GM23338 (cell line): ENCODE measurements at regions not wholly inside any gene's neighbourhood (a gene's known extent, or its start where the extent isn't known, plus 50 kb on each side); places are given as distances from the start of the nearest gene placed in this dataset.

Experiments
- ATAC-seq: fragments of 200-7000 bp; cut with Tn5 transposase; 3 replicates; pipeline ENCODE4 v1.9.1; 2020
- DNase-seq: peaks from one replicate; pipeline ENCODE4 v3.0.0-alpha.2; 2015; ENCODE audit warnings: low spot score
- H2AFZ ChIP-seq: fragments of 200-600 bp; sonication (generic); 2 replicates; pipeline ENCODE4 v1.8.0; 2016; ENCODE audit warnings: antibody characterized with exemption, mild to moderate bottlenecking, moderate library complexity
- H3F3A ChIP-seq: fragments of 200-600 bp; sonication (generic); replicated peaks from 2 replicates; pipeline ENCODE4 v1.8.0; 2017; ENCODE audit warnings: antibody characterized with exemption, mixed run types, low read depth
- H3K27ac ChIP-seq: fragments of 200-600 bp; sonication (generic); 2 replicates; pipeline ENCODE4 v1.6.1; 2016; ENCODE audit warnings: low read depth
- H3K27me3 ChIP-seq: fragments of 200-600 bp; sonication (generic); 2 replicates; pipeline ENCODE4 v1.8.0; 2016; ENCODE audit warnings: mild to moderate bottlenecking, mixed run types, moderate library complexity; ENCODE audit not compliant: insufficient read depth
- H3K36me3 ChIP-seq: fragments of 200-600 bp; sonication (generic); 2 replicates; pipeline ENCODE4 v1.8.0; 2016; ENCODE audit warnings: mild to moderate bottlenecking; ENCODE audit not compliant: insufficient read depth
- H3K4me1 ChIP-seq: fragments of 200-600 bp; sonication (generic); 2 replicates; pipeline ENCODE4 v1.8.0; 2016; ENCODE audit warnings: mild to moderate bottlenecking, moderate library complexity; ENCODE audit not compliant: insufficient read depth
- H3K4me2 ChIP-seq: fragments of 200-600 bp; sonication (generic); 2 replicates; pipeline ENCODE4 v1.7.1; 2017; ENCODE audit warnings: mixed run types
- H3K4me3 ChIP-seq: fragments of 200-600 bp; sonication (generic); 2 replicates; pipeline ENCODE4 v1.6.1; 2016; ENCODE audit warnings: mixed run types
- H3K79me2 ChIP-seq: fragments of 200-600 bp; sonication (generic); replicated peaks from 2 replicates; pipeline ENCODE4 v1.8.0; 2017; ENCODE audit warnings: mild to moderate bottlenecking; ENCODE audit not compliant: insufficient read depth
- H3K9me2 ChIP-seq: fragments of 200-600 bp; sonication (generic); 2 replicates; pipeline ENCODE4 v1.8.0; 2017; ENCODE audit not compliant: insufficient read depth
- H4K20me1 ChIP-seq: fragments of 200-600 bp; sonication (generic); replicated peaks from 2 replicates; pipeline ENCODE4 v1.8.0; 2017; ENCODE audit warnings: mild to moderate bottlenecking; ENCODE audit not compliant: insufficient read depth
- H3K27ac Mint-ChIP-seq: 2 replicates; pipeline ENCODE4 v1.8.0; 2020; ENCODE audit warnings: inconsistent platforms, mild to moderate bottlenecking, moderate library complexity, mixed read lengths
- H3K27me3 Mint-ChIP-seq: 3 replicates; pipeline ENCODE4 v1.8.0; 2022; ENCODE audit warnings: low read depth, mild to moderate bottlenecking, moderate library complexity, mixed read lengths, inconsistent platforms; ENCODE audit not compliant: insufficient read depth, poor library complexity
- H3K36me3 Mint-ChIP-seq: 3 replicates; pipeline ENCODE4 v1.8.0; 2021; ENCODE audit warnings: low read depth, mild to moderate bottlenecking, inconsistent platforms, moderate library complexity, mixed read lengths
- H3K4me1 Mint-ChIP-seq: 3 replicates; pipeline ENCODE4 v1.8.0; 2020; ENCODE audit warnings: mild to moderate bottlenecking, inconsistent platforms, mixed read lengths
- H3K4me3 Mint-ChIP-seq: 3 replicates; pipeline ENCODE4 v1.8.0; 2021; ENCODE audit warnings: moderate library complexity, mild to moderate bottlenecking, inconsistent platforms, mixed read lengths
- H3K9me3 Mint-ChIP-seq: 3 replicates; pipeline ENCODE4 v1.8.0; 2020; ENCODE audit warnings: moderate library complexity, mild to moderate bottlenecking, inconsistent platforms, mixed read lengths
- CREB1 ChIP-seq: fragments of 250-450 bp; sonication (Bioruptor Pico); IDR thresholded peaks from 2 replicates; pipeline ENCODE4 v1.5.0; 2020; ENCODE audit warnings: low read depth, mild to moderate bottlenecking, moderate library complexity
- CTCF ChIP-seq, 2 experiments: fragments of 200-600 bp in 1 of 2; sonication (generic) in 1 of 2; conservative IDR thresholded peaks; 2 replicates each; pipeline versions ENCODE4 v1.5.1 to v1.6.1; 2016 to 2017; ENCODE audit warnings: antibody characterized with exemption in 2 of 2, low read depth in 2 of 2, mild to moderate bottlenecking in 2 of 2, moderate library complexity in 1 of 2
- ETS1 ChIP-seq: IDR thresholded peaks from 2 replicates; pipeline ENCODE4 v1.6.1; 2016; ENCODE audit warnings: antibody characterized with exemption
- EZH2 ChIP-seq: fragments of 200-600 bp; sonication (generic); IDR thresholded peaks from one replicate; pipeline ENCODE4 v1.8.0; 2017; ENCODE audit warnings: antibody characterized with exemption, mild to moderate bottlenecking, low read depth; ENCODE audit not compliant: unreplicated experiment
- EZH2phosphoT487 ChIP-seq: fragments of 200-600 bp; sonication (generic); IDR thresholded peaks from one replicate; pipeline ENCODE4 v1.8.1; 2018; ENCODE audit warnings: antibody characterized with exemption; ENCODE audit not compliant: unreplicated experiment
- JUNB ChIP-seq: IDR thresholded peaks from one replicate; pipeline ENCODE4 v1.6.1; 2016; ENCODE audit warnings: antibody characterized with exemption; ENCODE audit not compliant: unreplicated experiment
- NANOG ChIP-seq: IDR thresholded peaks from 2 replicates; pipeline ENCODE4 v1.6.1; 2016; ENCODE audit warnings: antibody characterized with exemption, borderline replicate concordance
- POLR2AphosphoS5 ChIP-seq: IDR thresholded peaks from 2 replicates; pipeline ENCODE4 v1.6.1; 2016; ENCODE audit warnings: antibody characterized with exemption, low read depth
- STAT1 ChIP-seq: IDR thresholded peaks from one replicate; pipeline ENCODE4 v1.6.1; 2016; ENCODE audit warnings: antibody characterized with exemption; ENCODE audit not compliant: unreplicated experiment
- ZNF331 ChIP-seq: fragments of 250-450 bp; sonication (Bioruptor Pico); IDR thresholded peaks from 2 replicates; pipeline ENCODE4 v1.5.0; 2020; ENCODE audit warnings: low read depth, mild to moderate bottlenecking, moderate library complexity
- ZNF462 ChIP-seq: fragments of 250-450 bp; sonication (Bioruptor Pico); IDR thresholded peaks from 2 replicates; pipeline ENCODE4 v1.5.0; 2020; ENCODE audit warnings: mild to moderate bottlenecking, moderate library complexity

GRCh38 chr1:60376196-60376595 lies 302.6 kb upstream of the C1orf87 start:
- no peaks in the 10 kb centered on the region for H3K27me3 ChIP-seq

GRCh38 chr1:60374537-60374936 lies 301.0 kb upstream of the C1orf87 start:
- H3K4me3 Mint-ChIP-seq = no peak overlapping the region
- Histone ChIP-seq H3K4me2 (no peak overlapping the region), H3K36me3 (no peaks in the 10 kb centered on the region), H2AFZ (no peak overlapping the region), H3K4me1 (no peaks in the 10 kb centered on the region), H3K9me2 (no peaks in the 10 kb centered on the region), H3F3A (no peaks in the 10 kb centered on the region), H4K20me1 (no peaks in the 10 kb centered on the region), H3K4me3 (no peak overlapping the region), H3K27ac (no peak overlapping the region), H3K27me3 (no peaks in the 10 kb centered on the region), H3K79me2 (no peaks in the 10 kb centered on the region)
- no peak for ATAC-seq
- H3K4me1 Mint-ChIP-seq = no peaks in the 10 kb centered on the region
- H3K27ac Mint-ChIP-seq = no peak overlapping the region
- H3K36me3 Mint-ChIP-seq = peaks cover 7% of the 10 kb centered on the region; the same call in 1 of the 3 replicates
- no peaks in the 10 kb centered on the region for H3K27me3 Mint-ChIP-seq
- DNase-seq = no peak
- H3K9me3 Mint-ChIP-seq = peaks cover 13% of the 10 kb centered on the region
- TF ChIP-seq CREB1 (CRISPR knock-in tag) (no peak), ETS1 (no peak), ZNF331 (CRISPR knock-in tag) (no peak), JUNB (no peak), STAT1 (no peak), CTCF (conservative IDR thresholded peaks at IDR 0.05; ENCODE audit: low read depth in 2 of 2) (no peak), ZNF462 (CRISPR knock-in tag) (no peak), NANOG (no peak), EZH2phosphoT487 (no peak)

More at GRCh38 chr1:60376196-60376595, 302.6 kb upstream of the C1orf87 start:
- Histone ChIP-seq H3K79me2 (no peaks in the 10 kb centered on the region), H4K20me1 (no peaks in the 10 kb centered on the region), H3K4me3 (no peak overlapping the region), H3K4me1 (no peaks in the 10 kb centered on the region), H3K27ac (no peak overlapping the region), H2AFZ (no peak overlapping the region), H3K4me2 (no peak overlapping the region), H3F3A (no peaks in the 10 kb centered on the region), H3K9me2 (no peaks in the 10 kb centered on the region), H3K36me3 (no peaks in the 10 kb centered on the region)
- no peak for DNase-seq
- no peak for ATAC-seq
- no peaks in the 10 kb centered on the region for H3K27me3 Mint-ChIP-seq
- H3K27ac Mint-ChIP-seq = no peak overlapping the region
- H3K36me3 Mint-ChIP-seq = peaks cover 4% of the 10 kb centered on the region; the same call in 1 of the 3 replicates
- no peak overlapping the region for H3K4me3 Mint-ChIP-seq
- TF ChIP-seq ETS1 (no peak), ZNF331 (CRISPR knock-in tag) (no peak), EZH2 (no peak), JUNB (no peak), NANOG (no peak), POLR2AphosphoS5 (no peak)
- no peaks in the 10 kb centered on the region for H3K4me1 Mint-ChIP-seq
- peaks cover 8% of the 10 kb centered on the region for H3K9me3 Mint-ChIP-seq
